Hepatocyte (in vitro differentiated cells): ENCODE measurements at regions not wholly inside any gene's neighbourhood (a gene's known extent, or its start where the extent isn't known, plus 50 kb on each side); places are given as distances from the start of the nearest gene placed in this dataset.
"Not testable (repeated sequence)": the region's sequence is repeated elsewhere in the genome, so short reads cannot be mapped to it uniquely, and the experiment has no call there.

Experiments used
- DNase-seq: peaks from one replicate; pipeline ENCODE4 v3.0.0-alpha.2; 2016; ENCODE audit warnings: low spot score
- H2AFZ ChIP-seq: fragments of 200-600 bp; sonication (generic); 2 replicates; pipeline ENCODE4 v1.6.0; 2016; ENCODE audit warnings: antibody characterized with exemption, mild to moderate bottlenecking
- H3K27ac ChIP-seq: fragments of 200-600 bp; sonication (generic); 2 replicates; pipeline ENCODE4 v1.5.1; 2016; ENCODE audit warnings: mild to moderate bottlenecking
- H3K27me3 ChIP-seq: fragments of 200-600 bp; sonication (generic); 2 replicates; pipeline ENCODE4 v1.6.1; 2016
- H3K36me3 ChIP-seq: fragments of 200-600 bp; sonication (generic); replicated peaks from 2 replicates; pipeline ENCODE4 v1.5.1; 2016; ENCODE audit warnings: low read depth; ENCODE audit not compliant: insufficient read depth
- H3K4me1 ChIP-seq: fragments of 200-600 bp; sonication (generic); 2 replicates; pipeline ENCODE4 v1.5.1; 2016; ENCODE audit warnings: mild to moderate bottlenecking, moderate library complexity; ENCODE audit not compliant: insufficient read depth
- H3K4me2 ChIP-seq: fragments of 200-600 bp; sonication (generic); 2 replicates; pipeline ENCODE4 v1.6.0; 2016
- H3K4me3 ChIP-seq: fragments of 200-600 bp; sonication (generic); 2 replicates; pipeline ENCODE4 v1.5.1; 2016; ENCODE audit warnings: mild to moderate bottlenecking
- H3K79me2 ChIP-seq: fragments of 200-600 bp; sonication (generic); 2 replicates; pipeline ENCODE4 v1.6.0; 2017; ENCODE audit warnings: mild to moderate bottlenecking
- H3K9me2 ChIP-seq: fragments of 200-600 bp; sonication (generic); replicated peaks from 2 replicates; pipeline ENCODE4 v1.6.0; 2017; ENCODE audit warnings: mild to moderate bottlenecking; ENCODE audit not compliant: insufficient read depth
- H3K9me3 ChIP-seq: fragments of 200-600 bp; sonication (generic); 2 replicates; pipeline ENCODE4 v1.5.1; 2016; ENCODE audit warnings: low read depth, mild to moderate bottlenecking
- H4K20me1 ChIP-seq: fragments of 200-600 bp; sonication (generic); 2 replicates; pipeline ENCODE4 v1.6.0; 2016; ENCODE audit warnings: mild to moderate bottlenecking; ENCODE audit not compliant: insufficient read depth, poor library complexity, severe bottlenecking
- EZH2 ChIP-seq: fragments of 200-600 bp; sonication (generic); IDR thresholded peaks from 2 replicates; pipeline ENCODE4 v1.6.1; 2016; ENCODE audit warnings: antibody characterized with exemption, mild to moderate bottlenecking, borderline replicate concordance
- EZH2phosphoT487 ChIP-seq: fragments of 200-600 bp; sonication (generic); IDR thresholded peaks from one replicate; pipeline ENCODE4 v1.6.1; 2018; ENCODE audit warnings: antibody characterized with exemption, mild to moderate bottlenecking, low read depth, moderate library complexity; ENCODE audit not compliant: unreplicated experiment, severe bottlenecking
- WGBS: methylation state at CpG from one replicate; pipeline ENCODE4 v1.1.6; 2016; ENCODE audit warnings: low lambda C conversion rate; ENCODE audit errors: missing lambda C conversion rate; 5-methylcytosine and 5-hydroxymethylcytosine counted together
- TF ChIP-seq, protein P1 (sequence below): fragments of 200-600 bp; sonication (generic); IDR thresholded peaks from 2 replicates; pipeline ENCODE4 v1.5.1; 2016; ENCODE audit warnings: antibody characterized with exemption, mild to moderate bottlenecking; ENCODE audit not compliant: poor library complexity

DNA sequence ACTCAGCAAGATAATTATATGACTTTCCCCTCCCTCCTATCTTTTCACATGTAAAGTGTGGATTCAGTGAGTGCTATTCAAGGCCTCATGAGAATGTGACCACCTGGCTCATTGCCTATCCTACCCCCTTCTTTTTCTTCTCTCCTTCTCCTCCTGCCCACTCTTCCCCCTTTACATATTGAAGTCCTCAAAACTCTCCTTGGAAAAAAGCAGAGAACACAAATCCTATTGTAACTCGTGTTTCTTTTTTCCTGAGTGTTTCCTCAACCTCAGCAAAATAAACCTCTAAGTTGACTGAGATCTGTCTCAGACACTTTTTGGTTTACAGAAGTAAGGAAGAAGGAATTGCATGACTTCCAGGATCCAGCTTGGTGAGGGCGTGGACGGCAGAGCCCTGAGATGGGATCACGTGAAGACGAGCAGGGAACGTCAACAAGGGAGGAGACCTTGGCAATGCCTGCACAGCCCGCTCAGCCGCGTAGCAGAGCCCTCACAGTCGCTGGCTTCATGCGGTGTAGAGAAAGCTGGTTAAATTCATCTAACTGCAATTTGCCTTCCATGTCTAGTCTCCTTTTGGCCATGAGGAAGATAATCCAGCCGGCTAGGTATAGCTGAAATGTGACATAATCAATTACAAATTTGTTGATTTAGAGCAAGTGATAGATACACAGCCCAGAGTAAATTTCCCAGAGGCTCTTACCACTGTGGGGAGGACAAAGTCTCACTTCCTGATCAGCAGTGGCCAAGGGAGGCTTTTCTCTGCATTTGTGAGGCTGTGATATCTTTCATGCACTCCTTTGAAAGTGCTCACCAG, 75.7 kb downstream of the LYZL2 start:
- H4K20me1 ChIP-seq = no peaks in the 10 kb centered on the region
- H3K36me3 ChIP-seq = no peaks in the 10 kb centered on the region
- H3K9me3 ChIP-seq = no peaks in the 10 kb centered on the region
- H3K4me2 ChIP-seq = peak overlapping the region; percentile 68
- no peaks in the 10 kb centered on the region for H3K9me2 ChIP-seq
- TF ChIP-seq, protein P1, sequence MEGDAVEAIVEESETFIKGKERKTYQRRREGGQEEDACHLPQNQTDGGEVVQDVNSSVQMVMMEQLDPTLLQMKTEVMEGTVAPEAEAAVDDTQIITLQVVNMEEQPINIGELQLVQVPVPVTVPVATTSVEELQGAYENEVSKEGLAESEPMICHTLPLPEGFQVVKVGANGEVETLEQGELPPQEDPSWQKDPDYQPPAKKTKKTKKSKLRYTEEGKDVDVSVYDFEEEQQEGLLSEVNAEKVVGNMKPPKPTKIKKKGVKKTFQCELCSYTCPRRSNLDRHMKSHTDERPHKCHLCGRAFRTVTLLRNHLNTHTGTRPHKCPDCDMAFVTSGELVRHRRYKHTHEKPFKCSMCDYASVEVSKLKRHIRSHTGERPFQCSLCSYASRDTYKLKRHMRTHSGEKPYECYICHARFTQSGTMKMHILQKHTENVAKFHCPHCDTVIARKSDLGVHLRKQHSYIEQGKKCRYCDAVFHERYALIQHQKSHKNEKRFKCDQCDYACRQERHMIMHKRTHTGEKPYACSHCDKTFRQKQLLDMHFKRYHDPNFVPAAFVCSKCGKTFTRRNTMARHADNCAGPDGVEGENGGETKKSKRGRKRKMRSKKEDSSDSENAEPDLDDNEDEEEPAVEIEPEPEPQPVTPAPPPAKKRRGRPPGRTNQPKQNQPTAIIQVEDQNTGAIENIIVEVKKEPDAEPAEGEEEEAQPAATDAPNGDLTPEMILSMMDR = no peak
- no peak for TF ChIP-seq EZH2
- TF ChIP-seq EZH2phosphoT487 = no peak
- peak overlapping the region; percentile 92 for H3K27ac ChIP-seq
- no peak overlapping the region for H3K4me3 ChIP-seq
- WGBS = 12% methylated on average over 12 of the region's 12 CpGs
- no peaks in the 10 kb centered on the region for H3K27me3 ChIP-seq
- H3K4me1 ChIP-seq = peaks cover 17% of the 10 kb centered on the region
- DNase-seq = peak; percentile 86
- H3K79me2 ChIP-seq = no peaks in the 10 kb centered on the region
- H2AFZ ChIP-seq = peak overlapping the region; percentile 78

DNA sequence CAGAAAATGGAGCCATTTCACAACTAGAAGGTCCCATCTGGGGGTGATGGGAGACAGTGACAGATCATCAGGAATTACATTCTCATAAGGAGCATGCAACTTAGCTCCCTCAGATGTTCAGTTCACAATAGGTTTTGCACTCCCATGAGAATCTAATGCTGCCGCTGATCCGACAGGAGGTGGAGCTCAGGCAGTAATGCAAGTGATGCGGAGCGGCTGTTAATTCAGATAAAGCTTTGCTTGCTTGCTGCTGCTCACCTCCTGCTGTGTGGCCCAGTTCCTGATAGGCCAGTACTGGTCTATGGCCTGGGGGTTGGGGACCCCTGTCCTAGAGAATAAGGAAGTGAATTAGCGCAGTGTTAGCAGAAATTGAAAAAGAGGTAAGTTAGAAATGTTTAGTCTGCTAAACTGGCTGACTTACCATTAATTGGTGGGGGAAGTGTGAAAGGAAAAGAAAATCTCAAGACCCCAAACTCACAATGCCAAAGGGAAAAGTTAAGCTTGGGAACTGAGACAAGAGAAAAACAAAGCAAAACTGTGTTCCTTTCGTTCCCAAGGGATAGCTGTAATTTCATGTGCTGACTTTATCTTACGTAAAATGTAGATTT, 76.4 kb downstream of the LYZL2 start:
- 53% methylated on average over 7 of the region's 7 CpGs for WGBS
- Histone ChIP-seq H3K4me1 (peaks cover 17% of the 10 kb centered on the region), H3K9me2 (no peaks in the 10 kb centered on the region), H3K9me3 (no peaks in the 10 kb centered on the region), H4K20me1 (no peaks in the 10 kb centered on the region), H3K27ac (peak overlapping the region; percentile 92), H3K27me3 (no peaks in the 10 kb centered on the region), H3K79me2 (no peaks in the 10 kb centered on the region), H2AFZ (peak overlapping the region; percentile 78), H3K4me3 (no peak overlapping the region), H3K4me2 (peak overlapping the region; percentile 68), H3K36me3 (no peaks in the 10 kb centered on the region)
- TF ChIP-seq EZH2phosphoT487 = no peak
- TF ChIP-seq, protein P1 = no peak
- TF ChIP-seq EZH2 = no peak
- DNase-seq = no peak

DNA sequence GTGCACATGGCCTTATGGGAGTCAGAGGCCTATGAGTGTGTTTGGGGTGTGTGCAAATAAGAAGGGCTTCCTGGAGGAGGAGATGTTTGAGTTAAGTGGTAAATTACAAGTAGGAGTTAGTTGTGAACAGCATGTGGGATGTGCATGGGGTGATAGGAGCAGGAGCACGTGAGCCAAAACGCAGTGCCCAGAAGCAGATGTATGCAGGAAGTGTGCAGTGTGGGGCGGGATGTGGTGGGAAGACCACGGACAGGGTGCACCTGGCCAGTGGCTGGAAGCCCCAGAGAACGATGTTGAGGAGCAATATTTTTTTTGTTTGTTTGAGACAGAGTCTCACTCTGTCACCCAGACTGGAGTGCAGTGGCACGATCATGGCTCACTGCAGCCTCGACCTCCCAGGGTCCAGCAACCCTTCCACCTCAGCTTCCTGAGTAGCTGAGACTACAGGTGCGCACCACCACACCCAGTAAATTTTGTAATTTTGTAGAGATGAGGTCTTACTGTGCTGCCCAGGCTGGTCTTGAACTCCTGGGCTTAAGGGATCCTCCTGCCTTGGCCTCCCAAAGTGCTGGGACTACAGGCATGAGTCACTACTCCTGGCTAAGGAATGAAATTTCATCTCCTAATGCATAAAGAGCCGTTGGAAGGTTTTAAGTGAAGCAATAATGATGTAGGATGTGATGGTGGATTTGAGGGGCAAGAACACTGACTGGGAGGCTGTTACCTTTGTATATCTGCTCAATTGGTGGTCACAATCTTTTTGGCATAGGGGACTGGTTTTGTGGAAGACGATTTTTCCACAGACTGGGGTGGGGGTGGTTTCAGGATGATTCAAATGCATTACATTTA, 78.4 kb downstream of the LYZL2 start:
- no peaks in the 10 kb centered on the region for H4K20me1 ChIP-seq
- WGBS = 88% methylated on average over 10 of the region's 10 CpGs

DNA sequence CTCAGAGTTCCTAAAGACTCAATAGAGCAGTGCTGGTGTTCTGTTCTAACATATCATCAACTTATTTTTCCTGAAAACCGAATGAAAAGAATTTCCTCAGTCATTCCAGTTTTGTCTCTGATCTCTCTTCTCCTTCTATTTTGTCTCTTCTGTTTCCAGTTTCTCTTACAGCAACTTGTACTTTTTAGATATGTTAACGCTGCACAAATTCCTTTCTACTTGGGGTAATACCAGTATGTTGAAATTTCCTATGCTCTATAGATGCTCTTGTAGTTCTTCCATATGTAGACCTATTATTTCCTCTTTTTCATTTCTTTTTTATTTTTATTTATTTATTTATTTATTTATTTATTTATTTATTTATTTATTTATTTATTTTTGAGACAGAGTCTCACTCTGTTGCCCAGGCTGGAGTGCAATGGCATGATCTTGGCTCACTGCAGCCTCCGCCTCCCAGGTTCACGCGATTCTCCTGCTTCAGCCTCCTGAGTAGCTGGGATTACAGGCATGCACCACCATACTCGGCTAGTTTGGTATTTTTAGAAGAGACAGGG, 80.3 kb downstream of the LYZL2 start:
- not testable (repeated sequence) for H3K4me3 ChIP-seq, H3K79me2 ChIP-seq, H3K9me2 ChIP-seq, H4K20me1 ChIP-seq, H2AFZ ChIP-seq, H3K27me3 ChIP-seq, H3K36me3 ChIP-seq, H3K27ac ChIP-seq, H3K9me3 ChIP-seq, H3K4me2 ChIP-seq, DNase-seq
- 90% methylated on average over 6 of the region's 6 CpGs for WGBS
- peaks cover 13% of the 10 kb centered on the region for H3K4me1 ChIP-seq

More for the DNA sequence above, 78.4 kb downstream of the LYZL2 start:
- no peak for DNase-seq
- TF ChIP-seq EZH2 = no peak
- TF ChIP-seq, protein P1 = no peak
- no peak for TF ChIP-seq EZH2phosphoT487
- peaks cover 17% of the 10 kb centered on the region for H3K4me1 ChIP-seq
- H2AFZ ChIP-seq = no peak overlapping the region
- no peaks in the 10 kb centered on the region for H3K9me3 ChIP-seq
- H3K79me2 ChIP-seq = no peaks in the 10 kb centered on the region
- H3K9me2 ChIP-seq = no peaks in the 10 kb centered on the region
- no peak overlapping the region for H3K4me2 ChIP-seq
- no peak overlapping the region for H3K27ac ChIP-seq
- no peaks in the 10 kb centered on the region for H3K36me3 ChIP-seq
- H3K27me3 ChIP-seq = no peaks in the 10 kb centered on the region
- no peak overlapping the region for H3K4me3 ChIP-seq
